Erythroblast (primary cell): ENCODE measurements at regions not wholly inside any gene's neighbourhood (a gene's known extent, or its start where the extent isn't known, plus 50 kb on each side); places are given as distances from the start of the nearest gene placed in this dataset.
"Not testable (repeated sequence)": the region's sequence is repeated elsewhere in the genome, so short reads cannot be mapped to it uniquely, and the experiment has no call there.

ENCODE experiments used
- DNase-seq, 2 experiments: peaks; one replicate each; lab custom pipeline; 2025; lab: John Stamatoyannopoulos, UW
- GATA1 ChIP-seq: IDR thresholded peaks from 2 replicates; pipeline ENCODE4 v1.6.1; 2011; ENCODE audit warnings: low read depth, mild to moderate bottlenecking, control low read depth, low read length, moderate library complexity
- POLR2A ChIP-seq: IDR thresholded peaks from 2 replicates; pipeline ENCODE4 v1.6.1; 2011; ENCODE audit warnings: mild to moderate bottlenecking, low read length

DNA sequence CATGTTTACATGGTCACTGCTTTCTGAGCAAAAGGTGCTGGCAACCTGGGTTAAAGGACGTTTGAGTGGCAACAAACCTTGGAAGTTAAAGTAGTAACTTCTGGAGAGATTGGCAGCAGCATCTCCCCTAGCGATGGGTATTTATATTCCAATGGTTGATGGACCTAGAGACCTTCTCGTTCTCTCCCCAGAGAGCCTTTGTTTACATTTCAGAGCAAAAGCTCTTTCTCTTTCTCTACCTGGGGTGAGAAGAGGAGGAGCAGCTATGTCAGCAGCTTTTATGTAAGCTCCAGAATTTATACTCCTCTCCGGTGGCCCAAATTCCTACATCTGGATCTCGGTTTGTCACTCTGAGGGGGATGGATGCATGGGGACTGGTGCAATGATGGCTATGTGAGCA lies 213.7 kb upstream of the ARL4C start:
- DNase-seq: no peak
- TF ChIP-seq GATA1 (no peak), POLR2A (no peak)

DNA sequence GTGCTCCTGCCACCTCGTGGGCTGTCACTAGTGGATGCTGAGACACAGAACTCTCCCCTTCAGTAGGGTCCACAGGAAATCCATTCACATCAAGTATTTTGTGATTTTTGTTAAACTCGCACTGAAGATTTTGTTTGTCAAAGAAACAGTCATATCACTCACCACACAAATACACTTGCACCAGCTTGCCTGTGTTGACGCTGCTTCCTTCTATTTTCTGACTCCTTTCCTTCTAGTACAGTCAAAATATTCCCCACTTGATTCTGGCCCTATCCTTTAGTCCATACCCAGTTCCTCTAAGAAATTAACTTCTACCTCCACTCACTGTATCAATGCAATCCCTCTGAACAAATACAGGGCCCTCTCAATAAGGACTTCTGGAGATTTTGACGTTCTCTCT lies 213.2 kb upstream of the ARL4C start:
- DNase-seq: no peak
- no peak for TF ChIP-seq GATA1
- TF ChIP-seq POLR2A: no peak

DNA sequence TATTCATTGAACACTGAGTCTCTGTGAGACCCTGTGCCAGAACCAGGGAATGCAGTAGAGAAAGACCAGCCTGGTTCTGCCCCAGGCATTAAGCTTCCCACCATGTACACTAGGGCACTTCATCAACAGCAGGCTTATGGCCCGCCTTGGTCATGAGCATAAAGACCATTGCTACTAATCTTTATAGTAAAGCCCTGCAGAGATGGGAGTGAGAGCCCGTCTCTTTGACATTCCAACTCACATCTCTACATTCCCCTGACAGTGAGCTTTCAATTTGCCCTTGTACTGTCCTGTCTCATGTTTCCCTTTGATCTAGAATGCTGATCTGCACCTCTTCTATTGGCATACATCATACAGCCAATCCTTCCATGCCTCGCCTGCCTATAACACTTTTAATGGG lies 211.8 kb upstream of the ARL4C start:
- TF ChIP-seq POLR2A: no peak
- no peak for TF ChIP-seq GATA1
- no peak for DNase-seq

DNA sequence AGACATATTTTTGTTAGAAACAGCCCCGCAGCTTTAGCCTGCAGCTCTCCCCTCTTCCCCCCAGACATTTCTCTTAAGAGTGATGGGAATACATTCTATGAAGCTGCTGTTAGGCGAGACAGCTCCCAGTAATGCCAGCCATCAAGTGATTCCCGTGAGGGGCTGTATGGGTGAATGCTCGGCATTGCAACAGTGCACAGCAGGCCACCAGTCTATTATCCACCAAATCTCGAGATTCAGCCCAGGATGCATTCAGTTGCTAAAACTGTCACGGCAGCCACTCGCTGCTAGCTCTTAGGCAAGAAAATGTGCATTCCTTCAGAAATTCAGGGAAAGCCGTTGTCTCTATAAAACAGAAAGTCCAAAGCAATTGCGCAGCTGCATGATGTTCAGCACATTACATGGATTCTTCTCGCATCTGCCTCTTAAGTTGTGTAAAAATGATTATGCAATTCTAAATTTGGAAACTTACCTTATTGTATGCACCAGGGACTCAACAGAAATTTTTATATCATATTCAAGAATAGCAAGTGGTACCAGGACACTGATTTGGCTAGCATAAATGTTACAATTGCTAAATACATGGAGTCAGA lies 211.3 kb upstream of the ARL4C start:
- DNase-seq: no peak
- no peak for TF ChIP-seq GATA1
- no peak for TF ChIP-seq POLR2A

DNA sequence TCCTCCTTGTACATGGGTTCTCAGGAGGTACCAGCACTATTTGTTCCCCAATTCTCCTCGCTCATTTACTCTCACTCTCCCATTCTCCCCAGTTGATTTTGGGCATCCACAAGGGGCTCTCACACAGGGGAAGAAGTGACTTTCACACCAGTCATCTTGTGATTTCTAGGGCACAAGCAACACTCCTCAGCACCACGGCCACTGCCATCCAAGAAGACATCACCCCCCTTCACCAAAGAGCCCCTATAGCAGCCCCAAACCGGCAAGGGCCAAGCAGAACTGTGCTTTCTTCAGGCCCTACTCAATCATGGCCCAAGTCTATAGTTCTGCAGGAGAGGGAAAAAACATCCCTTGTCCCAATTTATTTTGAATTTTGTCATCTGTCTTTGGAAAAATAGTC lies 209.2 kb upstream of the ARL4C start:
- DNase-seq: no peak
- no peak for TF ChIP-seq GATA1

DNA sequence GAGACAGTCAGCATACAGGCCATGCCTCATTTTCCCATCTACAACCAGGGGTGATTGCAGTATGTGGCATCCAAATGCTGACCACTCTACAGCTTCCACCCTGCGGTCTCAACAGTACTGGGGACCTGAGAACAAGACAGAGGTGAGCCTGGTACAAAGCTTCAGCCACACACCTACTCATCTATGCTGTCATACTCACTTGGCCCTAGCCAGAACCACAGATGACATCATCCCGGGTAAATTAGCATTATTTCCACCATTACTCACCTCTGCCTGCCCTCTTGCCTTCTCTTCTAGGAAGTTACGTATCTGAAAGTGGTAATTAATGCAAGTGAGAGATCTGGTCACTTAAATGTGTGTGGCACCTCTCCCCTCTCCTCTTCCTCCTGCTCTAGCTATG lies 208.2 kb upstream of the ARL4C start:
- no peak for DNase-seq
- TF ChIP-seq POLR2A (no peak), GATA1 (no peak)

DNA sequence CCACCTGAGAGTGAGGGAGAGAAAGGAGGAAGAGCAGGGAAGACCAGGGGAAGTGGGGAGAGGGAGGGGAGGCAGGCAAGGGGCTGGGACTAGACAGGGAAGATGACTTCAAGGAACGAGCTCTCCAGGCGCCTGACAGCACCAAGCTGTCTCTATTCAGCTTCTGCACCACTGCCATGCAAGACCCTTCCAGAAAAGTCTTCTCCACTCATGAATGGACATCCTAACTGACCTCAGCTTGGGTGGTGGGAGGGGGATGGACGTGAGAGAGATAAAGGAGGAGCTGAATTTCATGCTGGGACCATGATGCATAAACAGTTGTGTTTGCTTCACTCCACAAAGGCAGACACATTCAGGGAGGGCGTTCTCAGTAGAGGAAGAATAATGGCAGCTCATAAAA lies 206.4 kb upstream of the ARL4C start:
- DNase-seq: no peak

DNA sequence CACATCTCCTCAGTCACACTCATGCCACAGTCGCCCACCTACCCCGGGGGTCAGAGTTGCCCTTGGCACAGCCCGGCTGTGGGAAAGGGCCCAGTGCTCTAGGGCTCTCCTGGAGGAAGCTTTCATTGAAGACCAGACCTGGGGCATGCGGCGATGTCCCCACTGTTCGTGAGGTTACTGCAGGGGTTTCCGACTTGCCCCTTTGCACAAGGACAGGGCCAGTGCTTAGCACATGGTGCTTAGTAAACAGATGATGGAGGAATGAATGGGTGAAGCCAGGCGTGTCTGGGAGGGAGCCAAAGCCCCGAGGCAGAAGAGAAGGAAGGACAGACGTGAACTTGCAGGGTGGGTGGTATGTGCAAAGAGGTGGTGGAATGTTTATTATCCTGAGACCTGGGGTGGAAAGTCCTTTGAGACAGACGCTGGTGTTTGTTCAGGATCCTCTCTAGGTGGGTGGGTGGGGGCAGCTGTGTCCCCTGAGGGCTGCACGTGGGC lies 205.9 kb upstream of the ARL4C start:
- no peak for TF ChIP-seq POLR2A
- TF ChIP-seq GATA1: no peak
- DNase-seq: no peak

More for the DNA sequence above, 206.4 kb upstream of the ARL4C start:
- TF ChIP-seq POLR2A (no peak), GATA1 (no peak)

DNA sequence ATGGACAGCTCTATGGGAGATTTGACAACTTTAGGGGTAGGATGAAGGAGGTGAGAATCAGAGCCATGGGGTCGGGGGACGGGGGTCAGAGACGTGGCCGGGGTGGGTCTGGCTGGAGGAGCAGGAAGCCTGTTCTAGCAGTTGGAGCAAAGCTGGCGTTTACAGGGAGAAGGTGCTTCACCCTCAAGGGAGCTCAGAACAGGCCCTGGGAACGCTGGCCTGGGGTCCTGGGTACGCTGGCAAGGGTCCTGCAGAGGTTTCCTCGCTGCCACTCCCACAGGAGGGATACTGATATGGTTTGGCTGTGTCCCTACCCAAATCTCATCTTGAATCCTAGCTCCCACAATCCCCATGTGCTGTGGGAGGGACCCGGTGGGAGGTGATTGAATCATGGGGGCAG lies 205.0 kb upstream of the ARL4C start:
- TF ChIP-seq POLR2A (no peak), GATA1 (no peak)

DNA sequence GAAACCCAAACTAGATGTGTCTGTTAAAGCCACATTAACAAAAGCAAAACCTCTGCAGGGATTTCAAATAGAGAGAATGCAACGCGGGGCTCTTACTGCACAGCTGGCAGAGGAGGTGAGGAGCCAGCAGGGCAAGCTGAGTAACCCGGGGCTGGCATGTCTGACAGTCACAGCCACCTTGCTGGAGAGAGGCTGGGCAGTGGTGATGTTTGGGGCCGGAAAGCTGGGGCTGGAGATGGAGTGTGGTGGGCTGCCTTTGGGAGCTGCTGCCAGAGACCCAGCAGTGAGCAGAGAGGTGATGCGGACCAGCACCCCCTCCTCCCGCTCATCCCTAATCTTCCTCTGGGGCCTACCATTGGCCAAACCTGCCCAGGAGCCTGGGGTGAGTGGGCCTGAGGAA lies 204.5 kb upstream of the ARL4C start:
- no peak for DNase-seq
- no peak for TF ChIP-seq GATA1
- no peak for TF ChIP-seq POLR2A

More for the DNA sequence above, 205.0 kb upstream of the ARL4C start:
- no peak for DNase-seq

DNA sequence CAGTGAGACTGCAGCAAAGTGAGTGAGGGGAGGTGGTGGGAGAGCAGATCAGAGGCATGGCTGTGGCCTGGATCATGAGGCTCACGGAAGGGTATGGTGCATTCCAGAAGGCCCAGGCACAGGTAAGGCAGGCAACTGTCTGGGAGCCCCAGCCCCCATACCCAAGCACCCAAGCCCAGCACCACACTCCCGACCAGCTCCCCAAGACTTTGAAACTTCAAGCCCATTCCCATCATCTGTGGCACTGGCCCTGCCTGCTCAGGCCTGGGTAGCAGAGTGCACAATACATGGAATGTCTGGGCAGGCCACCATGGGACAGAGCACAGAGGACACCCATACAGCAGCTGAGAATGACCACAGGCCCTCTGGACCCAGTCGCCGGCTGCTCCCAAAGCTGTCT lies 202.6 kb upstream of the ARL4C start:
- DNase-seq: no peak
- TF ChIP-seq POLR2A: no peak

DNA sequence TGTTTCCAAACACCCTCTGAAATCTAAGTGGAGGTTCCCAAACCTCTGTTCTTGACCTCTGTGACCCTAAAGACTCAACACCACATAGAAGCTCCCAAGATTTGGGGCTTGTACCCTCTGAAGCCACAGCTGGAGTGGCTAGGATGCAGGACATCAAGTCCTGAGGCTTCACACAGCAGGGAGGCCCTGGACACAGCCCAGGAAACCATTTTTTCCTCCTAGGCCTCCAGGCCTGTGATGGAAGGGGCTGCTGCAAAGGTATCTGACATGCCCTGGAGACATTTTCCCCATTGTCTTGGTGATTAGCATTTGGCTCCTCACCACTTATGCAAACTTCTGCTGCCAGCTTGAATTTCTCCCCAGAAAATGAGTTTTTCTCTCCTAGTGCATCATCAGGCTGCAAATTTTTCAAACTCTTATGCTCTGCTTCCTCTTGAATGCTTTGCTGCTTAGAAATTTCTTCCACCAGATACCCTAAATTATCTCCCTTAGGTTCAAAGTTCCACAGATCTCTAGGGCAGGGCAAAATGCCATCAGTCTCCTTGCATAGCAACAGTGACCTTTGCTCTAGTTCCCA lies 200.5 kb upstream of the ARL4C start:
- DNase-seq: not testable (repeated sequence)

DNA sequence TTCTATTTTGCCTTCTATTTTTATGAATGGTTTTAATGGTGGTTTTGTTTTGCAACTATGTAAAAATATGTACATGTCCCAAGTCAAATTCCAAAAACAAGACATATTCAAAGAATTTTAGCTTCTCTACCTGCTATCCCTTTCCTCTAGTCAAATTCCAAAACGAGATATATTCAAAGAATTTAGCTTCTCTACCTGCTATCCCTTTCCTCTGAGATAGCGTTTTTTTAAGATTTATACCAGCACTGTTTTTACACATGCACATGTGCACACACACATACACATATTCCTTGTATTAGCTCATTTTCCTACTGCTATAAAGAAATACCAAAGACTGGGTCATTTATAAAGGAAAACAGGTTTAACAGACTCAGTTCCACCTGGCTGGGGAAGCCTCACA lies 199.1 kb upstream of the ARL4C start:
- no peak for DNase-seq
- no peak for TF ChIP-seq POLR2A

DNA sequence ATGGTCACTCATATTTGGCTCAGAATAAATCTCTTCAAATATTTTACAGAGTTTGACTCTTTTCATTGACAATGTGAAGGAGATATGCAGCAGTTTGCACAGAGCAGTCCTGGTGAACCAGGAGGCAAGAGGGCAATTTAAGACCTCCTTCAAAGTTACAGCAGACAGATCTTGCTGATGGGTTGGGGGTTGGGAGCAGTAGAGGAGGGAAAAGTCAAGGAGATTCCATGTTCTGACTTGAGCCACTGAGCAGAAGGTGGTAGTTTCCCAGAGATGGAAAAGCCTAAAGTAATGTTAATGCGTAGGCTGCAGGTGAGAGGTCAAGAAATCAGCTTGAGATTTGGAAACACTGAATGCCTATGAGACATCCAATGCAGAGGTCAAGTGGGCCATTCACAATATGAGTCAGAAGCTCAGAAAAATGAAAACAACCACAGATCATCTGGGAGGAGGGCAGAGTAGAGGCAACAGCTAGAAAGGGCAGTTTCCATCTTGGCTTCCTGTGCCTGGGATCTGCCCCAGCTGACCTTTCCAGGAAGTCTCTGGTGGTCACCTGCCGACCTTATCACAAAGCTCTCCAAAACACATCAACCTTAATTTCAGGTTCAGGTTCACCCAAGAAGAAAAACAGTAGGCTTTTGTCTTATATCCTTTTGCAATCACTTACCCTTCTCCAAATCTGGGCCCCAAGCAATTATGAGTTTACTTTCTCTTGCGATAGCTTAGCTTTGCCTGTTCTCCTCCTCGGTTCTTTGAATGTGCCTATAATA lies 197.5 kb upstream of the ARL4C start:
- no peak for DNase-seq
- TF ChIP-seq GATA1: no peak

DNA sequence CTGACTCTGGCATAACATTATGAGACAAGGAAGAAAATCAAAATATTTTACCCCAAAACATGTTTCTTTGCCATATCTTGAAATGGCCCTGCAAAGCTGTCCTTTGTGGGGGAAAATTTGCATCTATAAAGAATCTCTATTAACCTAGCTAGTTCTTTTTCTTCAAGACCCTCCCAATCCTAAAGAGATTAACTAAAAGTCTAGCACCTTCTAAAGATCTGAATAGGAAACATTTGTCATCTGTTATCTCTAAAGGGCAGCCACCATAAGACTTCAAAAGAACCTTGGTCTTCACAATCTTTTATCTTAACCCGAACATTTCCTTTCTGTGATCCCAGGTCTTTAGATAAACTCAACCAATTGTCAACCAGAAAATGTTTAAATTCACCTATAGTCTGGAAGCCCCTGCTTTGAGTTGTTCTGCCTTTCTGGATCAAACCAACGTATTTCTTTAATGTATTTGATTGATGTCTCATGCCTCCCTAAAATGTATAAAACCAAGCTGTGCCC lies 196.9 kb upstream of the ARL4C start:
- not testable (repeated sequence) for DNase-seq

DNA sequence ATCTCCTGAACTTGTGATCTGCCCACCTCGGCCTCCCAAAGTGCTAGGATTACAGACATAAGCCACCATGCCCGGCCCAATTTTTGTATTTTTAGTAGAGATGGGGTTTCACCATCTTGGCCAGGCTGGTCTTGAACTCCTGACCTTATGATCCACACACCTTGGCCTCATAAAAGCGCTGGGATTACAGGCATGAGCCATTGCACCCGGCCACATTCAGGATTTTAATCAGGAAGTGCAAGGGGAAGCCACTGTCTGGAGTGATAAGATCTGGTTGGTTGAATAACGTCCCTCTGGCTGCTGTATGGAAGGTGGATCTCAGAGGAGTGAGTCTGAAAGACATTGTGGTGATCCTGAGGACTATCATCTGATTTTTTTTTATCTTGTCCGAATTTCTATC lies 196.3 kb upstream of the ARL4C start:
- DNase-seq: not testable (repeated sequence)
